ENCODE measurements at regions not wholly inside any gene's neighbourhood (a gene's known extent, or its start where the extent isn't known, plus 50 kb on each side); places are given as distances from the start of the nearest gene placed in this dataset.

- ATAC-seq, result no peak
- TF ChIP-seq TOX (CRISPR knock-in tag; IDR thresholded peaks at IDR 0.05; ENCODE audit: borderline replicate concordance), result no peak
- TF ChIP-seq OSR1 (CRISPR knock-in tag; IDR thresholded peaks at IDR 0.05), result no peak
- no peak for TF ChIP-seq GLIS3 (CRISPR knock-in tag; IDR thresholded peaks at IDR 0.05)
- TF ChIP-seq ZNF8 (CRISPR knock-in tag; IDR thresholded peaks at IDR 0.05), result no peak
- TF ChIP-seq CSDC2 (CRISPR knock-in tag; IDR thresholded peaks at IDR 0.05), result no peak
- TF ChIP-seq ESRRG (CRISPR knock-in tag; IDR thresholded peaks at IDR 0.05), result no peak
- no peak for TF ChIP-seq CREB5 (CRISPR knock-in tag; IDR thresholded peaks at IDR 0.05; ENCODE audit: low read depth)
- no peak for TF ChIP-seq ZNF70 (CRISPR knock-in tag; IDR thresholded peaks at IDR 0.05)
- no peak for TF ChIP-seq SNAI2 (CRISPR knock-in tag; IDR thresholded peaks at IDR 0.05)
- TF ChIP-seq PATZ1 (CRISPR knock-in tag; IDR thresholded peaks at IDR 0.05; ENCODE audit: borderline replicate concordance), result no peak
Measured at GRCh38 chr14:22227084-22227483, 361.9 kb downstream of the DAD1 start.

GRCh38 chr14:22226381-22226780 is 362.6 kb downstream of the DAD1 start:
- no peak for ATAC-seq
- TF ChIP-seq GLIS3 (CRISPR knock-in tag; IDR thresholded peaks at IDR 0.05) (no peak), PPARA (CRISPR knock-in tag; IDR thresholded peaks at IDR 0.05; ENCODE audit: borderline replicate concordance) (no peak), OSR1 (CRISPR knock-in tag; IDR thresholded peaks at IDR 0.05) (no peak), ZNF8 (CRISPR knock-in tag; IDR thresholded peaks at IDR 0.05) (no peak), ISL1 (CRISPR knock-in tag; IDR thresholded peaks at IDR 0.05) (no peak), ARNTL (CRISPR knock-in tag; IDR thresholded peaks at IDR 0.05; ENCODE audit: borderline replicate concordance, low read depth) (no peak), CSDC2 (CRISPR knock-in tag; IDR thresholded peaks at IDR 0.05) (no peak), RARB (CRISPR knock-in tag; IDR thresholded peaks at IDR 0.05) (no peak), BACH2 (CRISPR knock-in tag; IDR thresholded peaks at IDR 0.05; ENCODE audit: borderline replicate concordance) (no peak), TOX (CRISPR knock-in tag; IDR thresholded peaks at IDR 0.05; ENCODE audit: borderline replicate concordance) (no peak)

- TF ChIP-seq ZNF8 (CRISPR knock-in tag; IDR thresholded peaks at IDR 0.05), result no peak
- no peak for TF ChIP-seq ARNTL (CRISPR knock-in tag; IDR thresholded peaks at IDR 0.05; ENCODE audit: borderline replicate concordance, low read depth)
- TF ChIP-seq CREB5 (CRISPR knock-in tag; IDR thresholded peaks at IDR 0.05; ENCODE audit: low read depth), result no peak
- TF ChIP-seq PPARA (CRISPR knock-in tag; IDR thresholded peaks at IDR 0.05; ENCODE audit: borderline replicate concordance), result no peak
- no peak for TF ChIP-seq ZC3H10 (CRISPR knock-in tag; IDR thresholded peaks at IDR 0.05)
- TF ChIP-seq OSR1 (CRISPR knock-in tag; IDR thresholded peaks at IDR 0.05), result no peak
- no peak for TF ChIP-seq TOX (CRISPR knock-in tag; IDR thresholded peaks at IDR 0.05; ENCODE audit: borderline replicate concordance)
- ATAC-seq, result peak; percentile 51; the same call in 2 of the 3 replicates
Measured at GRCh38 chr14:22225516-22226140, 363.4 kb downstream of the DAD1 start.

- no peak for TF ChIP-seq CREB5 (CRISPR knock-in tag; IDR thresholded peaks at IDR 0.05; ENCODE audit: low read depth)
- no peak for TF ChIP-seq GLIS3 (CRISPR knock-in tag; IDR thresholded peaks at IDR 0.05)
- TF ChIP-seq ZC3H10 (CRISPR knock-in tag; IDR thresholded peaks at IDR 0.05), result no peak
- no peak for TF ChIP-seq RARB (CRISPR knock-in tag; IDR thresholded peaks at IDR 0.05)
- no peak for ATAC-seq
Measured at GRCh38 chr14:22221508-22221907, 367.5 kb downstream of the DAD1 start.

GRCh38 chr14:22220427-22220826 is 368.6 kb downstream of the DAD1 start:
- ATAC-seq, result no peak
- TF ChIP-seq ZFP3 (CRISPR knock-in tag; IDR thresholded peaks at IDR 0.05), result no peak
- no peak for TF ChIP-seq ZNF565 (CRISPR knock-in tag; conservative IDR thresholded peaks at IDR 0.05; ENCODE audit: low read depth)
- no peak for TF ChIP-seq TSHZ2 (CRISPR knock-in tag; IDR thresholded peaks at IDR 0.05)
- TF ChIP-seq ISL1 (CRISPR knock-in tag; IDR thresholded peaks at IDR 0.05), result no peak
- no peak for TF ChIP-seq SNAI2 (CRISPR knock-in tag; IDR thresholded peaks at IDR 0.05)
- TF ChIP-seq CREB5 (CRISPR knock-in tag; IDR thresholded peaks at IDR 0.05; ENCODE audit: low read depth), result no peak
- TF ChIP-seq POU6F1 (CRISPR knock-in tag; IDR thresholded peaks at IDR 0.05; ENCODE audit: borderline replicate concordance, low read depth), result no peak
- no peak for TF ChIP-seq ESRRG (CRISPR knock-in tag; IDR thresholded peaks at IDR 0.05)
- no peak for TF ChIP-seq OSR1 (CRISPR knock-in tag; IDR thresholded peaks at IDR 0.05)
